GM10248 (cell line): ENCODE measurements at regions not wholly inside any gene's neighbourhood (a gene's known extent, or its start where the extent isn't known, plus 50 kb on each side); places are given as distances from the start of the nearest gene placed in this dataset.

Experiments used
- CTCF ChIA-PET: fragments of 300-600 bp; sonication (Branson Sonifier 250); formaldehyde crosslinking; extraction: SDS; loops from one replicate; lab custom pipeline; 2021; ENCODE audit warnings: antibody characterized with exemption; lab: Yijun Ruan, JAX
- POLR2A ChIA-PET: fragments of 350-650 bp; sonication (Branson Sonifier 250); formaldehyde crosslinking; extraction: SDS; loops from one replicate; lab custom pipeline; 2020; ENCODE audit warnings: antibody characterized with exemption; lab: Yijun Ruan, JAX
- DNase-seq: peaks from one replicate; pipeline ENCODE4 v3.0.0; 2012; ENCODE audit errors: extremely low spot score
- TF ChIP-seq, protein P1 (sequence below): IDR thresholded peaks from 2 replicates; pipeline ENCODE4 v1.5.1; 2012; ENCODE audit warnings: mild to moderate bottlenecking, low read depth; ENCODE audit errors: extremely low read depth, missing control alignments, control extremely low read depth

DNA sequence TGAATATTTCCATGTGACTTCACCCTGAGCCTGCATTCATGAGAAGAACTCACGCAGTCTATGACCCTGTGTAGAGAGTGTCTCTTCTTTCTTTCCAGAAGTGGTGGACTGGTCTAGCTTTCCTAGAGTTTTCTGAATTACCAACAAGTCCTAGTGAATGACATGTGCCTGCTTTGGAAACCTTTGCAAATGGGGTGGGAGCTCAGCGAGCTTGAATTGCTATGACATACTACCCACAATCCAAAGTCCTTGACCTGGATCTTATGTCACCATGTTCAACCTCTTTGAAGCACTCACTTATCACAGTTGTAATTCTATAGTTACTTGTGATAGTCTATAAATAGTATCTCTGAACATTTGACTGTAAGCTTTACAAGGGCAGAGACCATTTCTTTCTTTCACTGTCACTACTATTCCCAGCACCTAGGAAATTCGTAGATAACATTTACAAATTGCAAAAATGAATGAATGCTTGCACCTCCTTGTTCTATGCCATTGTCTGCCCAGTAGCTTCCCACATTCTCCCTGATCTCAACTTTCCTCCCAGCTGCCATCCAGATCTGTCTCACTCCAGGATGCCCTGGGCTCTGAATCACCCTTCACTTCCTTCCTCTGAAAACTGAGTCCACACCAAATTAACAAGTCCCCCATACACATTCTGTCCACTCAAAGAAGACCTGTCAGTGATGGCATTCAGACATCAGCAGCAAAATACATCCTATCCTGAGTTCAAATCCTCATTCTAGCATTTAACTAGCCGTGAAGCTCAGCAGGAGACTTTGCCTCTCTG lies 201.9 kb upstream of the SESN3 start:
- ChIA-PET POLR2A (no interaction called here), CTCF (interaction anchor here (0.9 to 2.2 kb wide), 6 partner anchors 10 to 281 kb away, joined by 3 to 11 read pairs (median 3); no protein-coding TSS in a partner anchor)
- TF ChIP-seq, protein P1, sequence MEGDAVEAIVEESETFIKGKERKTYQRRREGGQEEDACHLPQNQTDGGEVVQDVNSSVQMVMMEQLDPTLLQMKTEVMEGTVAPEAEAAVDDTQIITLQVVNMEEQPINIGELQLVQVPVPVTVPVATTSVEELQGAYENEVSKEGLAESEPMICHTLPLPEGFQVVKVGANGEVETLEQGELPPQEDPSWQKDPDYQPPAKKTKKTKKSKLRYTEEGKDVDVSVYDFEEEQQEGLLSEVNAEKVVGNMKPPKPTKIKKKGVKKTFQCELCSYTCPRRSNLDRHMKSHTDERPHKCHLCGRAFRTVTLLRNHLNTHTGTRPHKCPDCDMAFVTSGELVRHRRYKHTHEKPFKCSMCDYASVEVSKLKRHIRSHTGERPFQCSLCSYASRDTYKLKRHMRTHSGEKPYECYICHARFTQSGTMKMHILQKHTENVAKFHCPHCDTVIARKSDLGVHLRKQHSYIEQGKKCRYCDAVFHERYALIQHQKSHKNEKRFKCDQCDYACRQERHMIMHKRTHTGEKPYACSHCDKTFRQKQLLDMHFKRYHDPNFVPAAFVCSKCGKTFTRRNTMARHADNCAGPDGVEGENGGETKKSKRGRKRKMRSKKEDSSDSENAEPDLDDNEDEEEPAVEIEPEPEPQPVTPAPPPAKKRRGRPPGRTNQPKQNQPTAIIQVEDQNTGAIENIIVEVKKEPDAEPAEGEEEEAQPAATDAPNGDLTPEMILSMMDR: no peak
- DNase-seq: no peak

DNA sequence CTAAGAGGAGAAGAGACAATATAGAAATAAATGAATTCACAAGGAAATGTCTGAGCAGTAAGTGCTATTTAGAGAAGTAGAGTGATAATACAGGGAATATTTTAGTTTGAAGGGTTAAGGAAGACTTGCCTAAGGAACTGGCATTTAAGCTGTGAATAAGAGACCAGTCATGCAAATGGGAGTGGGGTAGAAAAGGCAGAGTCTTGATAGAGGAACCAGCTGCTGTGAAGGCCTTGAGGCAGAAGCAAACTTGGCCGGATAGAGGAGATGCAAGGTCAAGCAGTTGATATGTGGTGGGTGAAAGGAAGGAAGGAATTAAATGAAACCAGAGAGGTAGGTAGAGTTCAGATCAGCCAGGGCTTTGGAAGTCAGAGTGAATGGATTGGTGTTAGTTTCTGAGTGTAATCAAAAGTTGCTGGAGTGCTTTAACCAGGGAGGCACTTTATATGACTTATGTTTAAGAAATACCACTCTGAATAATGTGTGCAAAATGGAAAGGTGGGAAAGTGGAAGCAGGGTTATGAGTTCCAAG lies 198.4 kb upstream of the SESN3 start:
- ChIA-PET CTCF (interaction anchor here (1.2 kb wide), 1 partner anchor 9 kb away, joined by 3 read pairs; no protein-coding TSS in a partner anchor), POLR2A (no interaction called here)
- TF ChIP-seq, protein P1: no peak
- DNase-seq: no peak

DNA sequence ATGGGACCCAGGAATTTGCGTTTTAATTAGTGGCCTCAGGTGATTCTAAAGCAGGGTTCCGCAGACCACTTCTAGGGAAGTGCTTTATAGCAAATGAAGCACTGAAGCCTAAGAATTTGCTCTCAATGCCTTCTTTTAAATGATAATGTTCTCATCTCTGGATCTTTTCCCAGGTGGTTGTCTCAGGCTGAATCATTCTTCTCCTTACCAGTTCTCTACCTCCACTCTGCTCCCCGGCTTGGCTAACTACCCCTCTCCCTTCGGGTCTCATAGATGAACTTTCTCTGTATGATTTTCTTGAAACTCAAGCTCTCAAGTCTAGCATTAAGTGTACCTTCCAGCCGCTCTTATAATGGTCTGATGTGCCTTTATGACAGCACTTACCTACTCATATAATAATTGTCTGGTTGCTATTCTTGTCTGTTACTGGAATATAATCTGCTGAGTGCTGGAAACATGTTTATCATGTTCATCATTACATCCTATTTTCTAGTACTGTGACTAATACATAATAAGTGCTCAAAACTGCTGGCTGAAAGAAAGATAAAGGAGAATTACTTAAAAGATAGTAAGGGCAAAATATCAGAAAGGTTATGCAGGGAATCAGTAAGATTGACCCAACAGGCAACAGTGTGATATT lies 195.9 kb upstream of the SESN3 start:
- POLR2A ChIA-PET: no interaction called here
- DNase-seq: no peak
- CTCF ChIA-PET: no interaction called here
- TF ChIP-seq, protein P1: no peak

DNA sequence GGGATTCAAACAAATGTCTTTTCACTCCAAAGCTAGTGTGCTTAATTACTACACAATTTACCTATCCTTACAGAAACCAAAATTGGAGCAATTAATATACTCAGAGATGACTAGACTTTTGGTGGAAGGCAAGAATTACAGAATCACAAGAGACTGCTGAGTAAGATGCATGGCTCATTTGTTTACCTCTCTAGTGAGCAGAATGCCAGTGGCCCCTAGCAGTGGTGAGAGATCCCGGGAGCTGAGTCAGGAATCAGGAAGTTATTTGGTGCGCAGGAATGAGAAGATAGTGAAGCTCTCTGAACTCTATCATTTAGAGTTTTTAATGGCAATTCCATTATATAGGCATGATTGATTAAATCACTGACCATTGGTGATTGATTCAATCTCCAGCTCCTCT lies 188.9 kb upstream of the SESN3 start:
- POLR2A ChIA-PET: no interaction called here
- CTCF ChIA-PET: interaction anchor here (0.7 to 1.4 kb wide), 4 partner anchors 12 to 28 kb away, joined by 3 read pairs; no protein-coding TSS in a partner anchor

DNA sequence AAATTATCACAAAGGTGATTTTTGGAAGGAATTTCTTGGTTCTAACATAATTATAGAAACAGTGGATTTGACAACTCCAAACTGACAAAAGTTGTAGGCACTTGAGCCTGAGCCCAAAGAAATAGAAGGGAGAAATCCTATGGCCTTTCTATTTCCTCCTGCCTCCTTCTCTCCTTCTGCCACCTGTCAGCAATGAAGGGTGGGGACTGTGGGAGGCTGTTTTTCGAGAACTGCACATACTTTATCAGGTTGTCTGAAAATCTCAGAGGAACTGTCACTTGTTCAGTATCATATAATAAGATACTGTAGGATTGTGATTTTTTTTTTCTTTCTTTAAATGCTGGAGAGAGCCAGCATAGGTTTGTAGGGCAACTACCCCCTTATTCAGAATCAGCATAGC lies 187.9 kb upstream of the SESN3 start:
- ChIA-PET POLR2A (no interaction called here), CTCF (no interaction called here)
- DNase-seq: no peak
- TF ChIP-seq, protein P1: no peak

More for the DNA sequence above, 188.9 kb upstream of the SESN3 start:
- TF ChIP-seq, protein P1: no peak
- no peak for DNase-seq

DNA sequence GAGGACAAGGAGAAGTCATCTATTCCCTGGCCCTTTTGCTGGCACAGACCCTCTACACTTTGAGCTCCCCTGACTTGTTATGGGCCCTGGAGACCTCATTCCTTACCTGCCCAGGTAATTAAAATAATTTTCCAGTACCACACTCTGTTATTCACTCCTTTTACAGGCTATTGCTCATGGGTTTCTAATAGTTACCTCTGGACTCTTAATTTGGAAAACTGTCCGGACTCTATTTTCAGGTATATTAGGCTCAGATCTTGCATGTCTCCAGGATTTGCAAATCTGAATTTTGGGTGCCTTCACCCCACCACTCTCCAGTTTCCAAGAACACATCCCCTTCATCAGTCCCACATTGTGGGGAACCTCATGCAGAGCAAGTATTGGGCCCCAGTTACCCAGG lies 186.8 kb upstream of the SESN3 start:
- POLR2A ChIA-PET: no interaction called here
- DNase-seq: no peak
- CTCF ChIA-PET: no interaction called here
- TF ChIP-seq, protein P1: no peak
